SU-DHL-6 (cell line): ENCODE measurements at regions not wholly inside any gene's neighbourhood (a gene's known extent, or its start where the extent isn't known, plus 50 kb on each side); places are given as distances from the start of the nearest gene placed in this dataset.
"Not testable (repeated sequence)": the region's sequence is repeated elsewhere in the genome, so short reads cannot be mapped to it uniquely, and the experiment has no call there.

Experiments
- EZH2phosphoT487 ChIP-seq: fragments of 200-600 bp; sonication (generic), shearing (Covaris generic); conservative IDR thresholded peaks from 2 replicates; pipeline ENCODE4 v1.6.1; 2018; ENCODE audit warnings: mild to moderate bottlenecking, antibody characterized with exemption, low read length, moderate library complexity, mixed read lengths
- TF ChIP-seq, protein P1 (sequence below): fragments of 200-600 bp; sonication (generic); IDR thresholded peaks from one replicate; pipeline ENCODE4 v1.5.1; 2017; ENCODE audit warnings: antibody characterized with exemption, mild to moderate bottlenecking, low read length, moderate library complexity; ENCODE audit not compliant: insufficient read depth, poor library complexity, severe bottlenecking

DNA sequence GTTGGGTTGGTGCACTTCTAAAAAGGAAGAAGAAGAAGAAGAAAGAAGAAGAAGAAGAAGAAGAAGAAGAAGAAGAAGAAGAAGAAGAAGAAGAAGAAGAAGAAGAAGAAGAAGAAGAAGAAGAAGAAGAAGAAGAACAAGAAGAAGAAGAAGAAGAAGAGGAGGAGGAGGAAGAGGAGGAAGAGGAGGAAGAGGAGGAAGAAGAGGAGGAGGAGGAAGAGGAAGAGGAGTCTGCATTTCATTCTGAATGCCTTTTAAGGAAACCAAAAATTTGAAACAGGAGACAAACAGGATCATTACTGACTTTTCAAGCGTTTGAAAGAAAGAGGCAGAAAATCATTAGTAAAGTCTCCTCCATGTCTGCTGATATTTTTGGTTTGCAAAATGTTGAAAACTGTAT is 124.1 kb upstream of the EGFLAM start:
- TF ChIP-seq, protein P1, sequence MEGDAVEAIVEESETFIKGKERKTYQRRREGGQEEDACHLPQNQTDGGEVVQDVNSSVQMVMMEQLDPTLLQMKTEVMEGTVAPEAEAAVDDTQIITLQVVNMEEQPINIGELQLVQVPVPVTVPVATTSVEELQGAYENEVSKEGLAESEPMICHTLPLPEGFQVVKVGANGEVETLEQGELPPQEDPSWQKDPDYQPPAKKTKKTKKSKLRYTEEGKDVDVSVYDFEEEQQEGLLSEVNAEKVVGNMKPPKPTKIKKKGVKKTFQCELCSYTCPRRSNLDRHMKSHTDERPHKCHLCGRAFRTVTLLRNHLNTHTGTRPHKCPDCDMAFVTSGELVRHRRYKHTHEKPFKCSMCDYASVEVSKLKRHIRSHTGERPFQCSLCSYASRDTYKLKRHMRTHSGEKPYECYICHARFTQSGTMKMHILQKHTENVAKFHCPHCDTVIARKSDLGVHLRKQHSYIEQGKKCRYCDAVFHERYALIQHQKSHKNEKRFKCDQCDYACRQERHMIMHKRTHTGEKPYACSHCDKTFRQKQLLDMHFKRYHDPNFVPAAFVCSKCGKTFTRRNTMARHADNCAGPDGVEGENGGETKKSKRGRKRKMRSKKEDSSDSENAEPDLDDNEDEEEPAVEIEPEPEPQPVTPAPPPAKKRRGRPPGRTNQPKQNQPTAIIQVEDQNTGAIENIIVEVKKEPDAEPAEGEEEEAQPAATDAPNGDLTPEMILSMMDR = not testable (repeated sequence)
- TF ChIP-seq EZH2phosphoT487 = not testable (repeated sequence)
